NCI-H1417 (cell line): ENCODE measurements at regions not wholly inside any gene's neighbourhood (a gene's known extent, or its start where the extent isn't known, plus 50 kb on each side); places are given as distances from the start of the nearest gene placed in this dataset.
A peak's percentile ranks its signal among the peaks of the same experiment; 100 is the strongest.

Experiments
- DNase-seq, 3 experiments: peaks; one replicate each; lab custom pipeline; 2025; lab: John Stamatoyannopoulos, UW

GRCh38 chr12:87841935-87842334 is 187.3 kb downstream of the C12orf50 start:
- DNase-seq, result no peak

GRCh38 chr12:87836190-87836589 is 193.0 kb downstream of the C12orf50 start:
- DNase-seq, result no peak

- DNase-seq, result peak in 2 of 3 experiments; percentile 60 to 88
These were observed 200.7 kb downstream of the C12orf50 start for GRCh38 chr12:87828382-87828973.

- DNase-seq, result peak in 1 of 3 experiments; percentile 40
These were observed 201.4 kb downstream of the C12orf50 start for GRCh38 chr12:87827638-87828264.

GRCh38 chr12:87822923-87823322 is 206.3 kb downstream of the C12orf50 start:
- no peak for DNase-seq

GRCh38 chr12:87820524-87821202 is 208.5 kb downstream of the C12orf50 start:
- DNase-seq, result no peak

- no peak for DNase-seq
These were observed 210.8 kb downstream of the C12orf50 start for GRCh38 chr12:87818441-87818840.

GRCh38 chr12:87815771-87816585 is 213.2 kb downstream of the C12orf50 start:
- DNase-seq, result peak in 1 of 3 experiments; percentile 33

GRCh38 chr12:87814625-87815024 is 214.6 kb downstream of the C12orf50 start:
- DNase-seq, result no peak

GRCh38 chr12:87813476-87814234 is 215.5 kb downstream of the C12orf50 start:
- no peak for DNase-seq

- DNase-seq, result peak in 2 of 3 experiments; percentile 32 to 82
These were observed 216.5 kb downstream of the C12orf50 start for GRCh38 chr12:87812681-87813080.

GRCh38 chr12:87812030-87812429 is 217.2 kb downstream of the C12orf50 start:
- no peak for DNase-seq

GRCh38 chr12:87809916-87810315 is 219.3 kb downstream of the C12orf50 start:
- DNase-seq, result no peak

- DNase-seq, result no peak
These were observed 222.1 kb downstream of the C12orf50 start for GRCh38 chr12:87807086-87807485.

GRCh38 chr12:87806310-87806709 is 222.9 kb downstream of the C12orf50 start:
- no peak for DNase-seq

GRCh38 chr12:87804386-87804785 is 224.8 kb downstream of the C12orf50 start:
- DNase-seq, result no peak

GRCh38 chr12:87802721-87803011 is 226.5 kb downstream of the C12orf50 start:
- DNase-seq, result peak in 1 of 3 experiments; percentile 30

GRCh38 chr12:87801860-87802720 is 227.1 kb downstream of the C12orf50 start:
- peak in 1 of 3 experiments; percentile 51 for DNase-seq

GRCh38 chr12:87796961-87797516 is 232.2 kb downstream of the C12orf50 start:
- DNase-seq, result no peak

GRCh38 chr12:87795555-87795954 is 233.6 kb downstream of the C12orf50 start:
- no peak for DNase-seq

GRCh38 chr12:87794854-87795253 is 234.3 kb downstream of the C12orf50 start:
- DNase-seq, result no peak
